K562 (cell line): ENCODE measurements at regions not wholly inside any gene's neighbourhood (a gene's known extent, or its start where the extent isn't known, plus 50 kb on each side); places are given as distances from the start of the nearest gene placed in this dataset.

ENCODE experiments used
- JUN ChIP-seq, 2 experiments: sonication (generic) in 1 of 2; formaldehyde crosslinking in 1 of 2; IDR thresholded peaks; 2 replicates each; pipeline versions ENCODE4 v1.6.1 to v1.8.0; 2012 to 2022; ENCODE audit warnings: borderline replicate concordance in 2 of 2, mild to moderate bottlenecking in 2 of 2, improper control_type of control experiment in 1 of 2, low read depth in 1 of 2, low read length in 1 of 2, missing genetic modification reagents in 1 of 2
- POLR3G ChIP-seq: IDR thresholded peaks from 2 replicates; pipeline ENCODE4 v1.6.1; 2011; ENCODE audit not compliant: insufficient read length, insufficient replicate concordance; ENCODE audit errors: extremely low read depth
- TRIM28 ChIP-seq: fragments of 450-650 bp; IDR thresholded peaks from 2 replicates; pipeline ENCODE4 v1.6.1; 2017
- TF ChIP-seq, protein P1 (sequence below): fragments of 250-450 bp; sonication (Bioruptor Pico); IDR thresholded peaks from 2 replicates; pipeline ENCODE4 v1.8.0; 2022; ENCODE audit warnings: inconsistent platforms

DNA sequence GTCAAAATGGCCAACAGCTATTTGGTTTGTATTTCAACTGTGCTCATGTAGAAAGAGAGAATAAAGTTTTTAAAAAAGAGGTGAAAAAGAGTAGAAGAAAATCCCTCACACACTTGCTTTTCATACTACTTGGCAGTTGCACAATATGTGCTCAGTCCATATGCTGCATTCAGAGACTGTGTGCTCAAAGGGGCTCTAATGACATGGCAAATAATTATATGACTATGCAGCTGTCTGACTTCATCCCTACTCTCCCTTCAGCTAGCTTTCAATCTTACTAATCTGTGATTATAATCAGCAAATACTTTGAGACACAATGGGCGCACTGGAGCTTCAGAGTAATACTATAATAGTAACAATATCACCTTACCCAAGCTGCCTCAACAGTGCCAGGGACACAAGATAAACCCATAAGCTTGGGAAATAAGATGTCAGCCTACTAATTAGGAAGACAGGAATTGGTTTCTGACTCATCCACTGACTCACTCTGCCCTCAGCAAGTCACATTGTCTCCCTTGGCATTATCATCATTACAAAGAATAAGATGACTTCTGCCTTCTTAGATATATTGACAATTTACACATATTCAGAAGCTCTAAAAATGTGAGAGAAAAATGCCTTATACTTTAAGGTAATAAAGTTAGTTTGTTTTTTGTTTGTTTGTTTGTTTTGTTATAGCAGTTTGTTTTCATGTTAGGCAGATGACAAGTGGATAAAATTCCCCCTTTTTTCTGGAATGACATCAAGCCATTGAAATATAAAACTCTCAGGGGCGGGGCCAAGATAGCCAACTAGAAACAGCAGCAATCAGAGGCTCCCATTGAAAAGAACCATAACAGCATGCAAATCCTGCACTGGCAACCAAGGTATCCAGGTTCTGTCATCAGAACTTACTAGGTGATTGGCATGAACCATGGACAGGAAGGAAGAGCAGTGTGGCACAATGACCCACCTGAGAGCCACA is 311.6 kb downstream of the FAM133A start (continued):
- TF ChIP-seq, protein P1, sequence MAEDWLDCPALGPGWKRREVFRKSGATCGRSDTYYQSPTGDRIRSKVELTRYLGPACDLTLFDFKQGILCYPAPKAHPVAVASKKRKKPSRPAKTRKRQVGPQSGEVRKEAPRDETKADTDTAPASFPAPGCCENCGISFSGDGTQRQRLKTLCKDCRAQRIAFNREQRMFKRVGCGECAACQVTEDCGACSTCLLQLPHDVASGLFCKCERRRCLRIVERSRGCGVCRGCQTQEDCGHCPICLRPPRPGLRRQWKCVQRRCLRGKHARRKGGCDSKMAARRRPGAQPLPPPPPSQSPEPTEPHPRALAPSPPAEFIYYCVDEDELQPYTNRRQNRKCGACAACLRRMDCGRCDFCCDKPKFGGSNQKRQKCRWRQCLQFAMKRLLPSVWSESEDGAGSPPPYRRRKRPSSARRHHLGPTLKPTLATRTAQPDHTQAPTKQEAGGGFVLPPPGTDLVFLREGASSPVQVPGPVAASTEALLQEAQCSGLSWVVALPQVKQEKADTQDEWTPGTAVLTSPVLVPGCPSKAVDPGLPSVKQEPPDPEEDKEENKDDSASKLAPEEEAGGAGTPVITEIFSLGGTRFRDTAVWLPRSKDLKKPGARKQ (CRISPR knock-in tag), result no peak
- TF ChIP-seq JUN (IDR thresholded peaks at IDR 0.05; ENCODE audit: borderline replicate concordance, low read depth, low read length) (no peak), JUN (CRISPR knock-in tag; IDR thresholded peaks at IDR 0.05; ENCODE audit: borderline replicate concordance) (no peak), TRIM28 (no peak), POLR3G (no peak)
